Heart left ventricle (tissue), 13 donors: ENCODE measurements at regions not wholly inside any gene's neighbourhood (a gene's known extent, or its start where the extent isn't known, plus 50 kb on each side); places are given as distances from the start of the nearest gene placed in this dataset.

ENCODE experiments used
- POLR2A ChIP-seq, 2 donors: fragments of 450-650 bp; IDR thresholded peaks; one replicate each; pipeline ENCODE4 v1.6.1; 2017; ENCODE audit warnings: antibody characterized with exemption in 2 of 2, mild to moderate bottlenecking in 2 of 2, moderate library complexity in 2 of 2
- TF ChIP-seq, protein P1 (sequence below), 12 donors: fragments of 200-600 bp; sonication (generic) in 4 of 12; IDR thresholded peaks; one replicate each; pipeline versions ENCODE4 v1.5.0 to v1.8.0; 2018 to 2022; ENCODE audit warnings: antibody characterized with exemption in 12 of 12, mild to moderate bottlenecking in 5 of 12
- donor health status: ischemic (EF 13 %, LVEDD 7.1; RV severe dilation, severe dysfunction).
- donor health status: DM: no; HTN: yes; CAD: no.
- donor health status: DM: no; HTN: no; CAD: no.
- donor health status: ischemic (EF 25% LVEDD 6.9; RV normal size, moderate dysfunction).
- donor health status: ischemic (EF 25% LVEDD 5.7; RV mildly dilated, moderate dysfunction).
- donor health status: ischemic (EF 35%, LVEDD 5.7; RV mildly dilated, moderate dysfunction).
- donor health status: nonischemic (EF 11% LVEDD 7.7; RV severe dilation, severe dysfunction).
- donor health status: DM: yes; HTN: yes; CAD: no.
- donor health status: PGD.
- donor health status: ischemic (EF 29% LVEDD 5.4; RV normal size, mild dysfunction).
- donor health status: nonischemic (EF 23%, LVEDD 6.1; RV moderate dilation, normal function).

DNA sequence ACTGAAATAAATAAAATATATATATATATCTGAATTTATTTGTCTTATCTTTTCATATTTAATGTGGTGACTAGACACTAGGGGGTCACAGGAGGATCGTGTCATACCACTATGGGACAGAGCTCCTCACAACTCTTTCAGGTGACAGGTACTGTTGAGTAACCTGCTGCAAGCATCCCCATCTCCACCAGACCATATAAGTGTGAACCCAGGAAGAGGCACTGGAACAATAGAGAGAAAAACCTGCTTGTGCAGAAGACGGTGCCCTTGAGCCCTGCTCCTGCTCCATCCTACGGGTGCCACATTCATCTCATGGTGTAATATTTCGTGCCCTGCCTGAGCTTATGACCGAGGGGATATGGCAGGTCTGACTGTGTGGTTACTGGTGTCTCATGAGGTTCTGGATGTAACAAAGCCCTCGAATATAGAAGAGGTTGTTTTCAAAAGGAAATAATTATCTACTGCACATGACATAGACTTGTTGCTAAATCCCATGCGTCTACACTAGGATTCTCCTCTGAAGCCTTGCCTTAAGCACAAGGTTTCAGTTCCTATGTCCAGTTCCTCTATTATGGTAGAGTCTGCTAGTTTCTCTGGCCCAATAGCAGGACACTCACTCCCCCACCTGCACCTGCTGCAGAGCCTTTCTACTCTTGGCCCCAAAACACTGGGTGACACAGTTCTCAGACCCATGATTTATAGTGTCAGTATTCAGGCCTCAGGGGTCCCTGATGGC, 70.4 kb downstream of the GGTLC2 start:
- TF ChIP-seq, protein P1, sequence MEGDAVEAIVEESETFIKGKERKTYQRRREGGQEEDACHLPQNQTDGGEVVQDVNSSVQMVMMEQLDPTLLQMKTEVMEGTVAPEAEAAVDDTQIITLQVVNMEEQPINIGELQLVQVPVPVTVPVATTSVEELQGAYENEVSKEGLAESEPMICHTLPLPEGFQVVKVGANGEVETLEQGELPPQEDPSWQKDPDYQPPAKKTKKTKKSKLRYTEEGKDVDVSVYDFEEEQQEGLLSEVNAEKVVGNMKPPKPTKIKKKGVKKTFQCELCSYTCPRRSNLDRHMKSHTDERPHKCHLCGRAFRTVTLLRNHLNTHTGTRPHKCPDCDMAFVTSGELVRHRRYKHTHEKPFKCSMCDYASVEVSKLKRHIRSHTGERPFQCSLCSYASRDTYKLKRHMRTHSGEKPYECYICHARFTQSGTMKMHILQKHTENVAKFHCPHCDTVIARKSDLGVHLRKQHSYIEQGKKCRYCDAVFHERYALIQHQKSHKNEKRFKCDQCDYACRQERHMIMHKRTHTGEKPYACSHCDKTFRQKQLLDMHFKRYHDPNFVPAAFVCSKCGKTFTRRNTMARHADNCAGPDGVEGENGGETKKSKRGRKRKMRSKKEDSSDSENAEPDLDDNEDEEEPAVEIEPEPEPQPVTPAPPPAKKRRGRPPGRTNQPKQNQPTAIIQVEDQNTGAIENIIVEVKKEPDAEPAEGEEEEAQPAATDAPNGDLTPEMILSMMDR (IDR thresholded peaks at IDR 0.05): no peak
- TF ChIP-seq POLR2A (IDR thresholded peaks at IDR 0.05): no peak
